H9 (cell line): ENCODE measurements at regions not wholly inside any gene's neighbourhood (a gene's known extent, or its start where the extent isn't known, plus 50 kb on each side); places are given as distances from the start of the nearest gene placed in this dataset.
A peak's percentile ranks its signal among the peaks of the same experiment; 100 is the strongest.

Experiments used
- DNase-seq: peaks from one replicate; pipeline ENCODE4 v3.0.0-alpha.2; 2017
- H2AFZ ChIP-seq: one replicate; pipeline ENCODE4 v1.6.1; 2013; ENCODE audit warnings: mild to moderate bottlenecking, low read length, control low read depth, moderate library complexity
- H2AK5ac ChIP-seq: 2 replicates; pipeline ENCODE4 v1.6.1; 2013; ENCODE audit warnings: low read length, control low read depth, mixed read lengths; ENCODE audit not compliant: insufficient read length
- H2BK120ac ChIP-seq: one replicate; pipeline ENCODE4 v1.6.1; 2013; ENCODE audit warnings: low read depth, mild to moderate bottlenecking, low read length, control low read depth, inconsistent platforms; ENCODE audit not compliant: poor library complexity, severe bottlenecking
- H2BK12ac ChIP-seq: 2 replicates; pipeline ENCODE4 v1.6.1; 2013; ENCODE audit warnings: low read length, control low read depth, mixed read lengths, low read depth; ENCODE audit not compliant: insufficient read length
- H2BK15ac ChIP-seq: 2 replicates; pipeline ENCODE4 v1.6.1; 2013; ENCODE audit warnings: low read depth, low read length, control low read depth
- H2BK20ac ChIP-seq: one replicate; pipeline ENCODE4 v1.6.1; 2013; ENCODE audit warnings: low read depth, mild to moderate bottlenecking, low read length, control low read depth, inconsistent platforms; ENCODE audit not compliant: poor library complexity, severe bottlenecking
- H2BK5ac ChIP-seq: 2 replicates; pipeline ENCODE4 v1.6.1; 2013; ENCODE audit warnings: low read length, control low read depth, mixed read lengths; ENCODE audit not compliant: insufficient read length
- H3K14ac ChIP-seq: 2 replicates; pipeline ENCODE4 v1.6.1; 2013; ENCODE audit warnings: low read length, control low read depth; ENCODE audit not compliant: insufficient read depth
- H3K18ac ChIP-seq: 2 replicates; pipeline ENCODE4 v1.6.1; 2013; ENCODE audit warnings: low read depth, mild to moderate bottlenecking, mixed read lengths, low read length, control low read depth; ENCODE audit not compliant: insufficient read length
- H3K23ac ChIP-seq: 2 replicates; pipeline ENCODE4 v1.6.1; 2013; ENCODE audit warnings: low read length, control low read depth, mixed read lengths, low read depth; ENCODE audit not compliant: insufficient read length
- H3K23me2 ChIP-seq: 2 replicates; pipeline ENCODE4 v1.6.1; 2013; ENCODE audit warnings: low read depth, mild to moderate bottlenecking, mixed read lengths, low read length, control low read depth; ENCODE audit not compliant: insufficient read length, poor library complexity, severe bottlenecking
- H3K27ac ChIP-seq: 2 replicates; pipeline ENCODE4 v1.5.1; 2013; ENCODE audit warnings: low read length, control low read depth, mixed read lengths, low read depth; ENCODE audit not compliant: insufficient read length
- H3K27me3 ChIP-seq: 2 replicates; pipeline ENCODE4 v1.6.1; 2013; ENCODE audit warnings: low read length, control low read depth, inconsistent platforms; ENCODE audit not compliant: insufficient read depth
- H3K4ac ChIP-seq: 2 replicates; pipeline ENCODE4 v1.6.1; 2013; ENCODE audit warnings: low read depth, mild to moderate bottlenecking, control low read depth, inconsistent platforms, low read length, moderate library complexity
- H3K4me1 ChIP-seq: 2 replicates; pipeline ENCODE4 v1.6.1; 2013; ENCODE audit warnings: low read length, control low read depth, inconsistent platforms; ENCODE audit not compliant: insufficient read depth
- H3K4me2 ChIP-seq: 2 replicates; pipeline ENCODE4 v1.6.1; 2013; ENCODE audit warnings: low read length, control low read depth, mixed read lengths; ENCODE audit not compliant: insufficient read length, insufficient read depth
- H3K56ac ChIP-seq: 2 replicates; pipeline ENCODE4 v1.6.1; 2013; ENCODE audit warnings: low read depth, mild to moderate bottlenecking, mixed read lengths, low read length, control low read depth; ENCODE audit not compliant: insufficient read length
- H3K79me1 ChIP-seq: 2 replicates; pipeline ENCODE4 v1.6.1; 2013; ENCODE audit warnings: low read depth, mild to moderate bottlenecking, moderate library complexity, low read length, control low read depth, inconsistent platforms; ENCODE audit not compliant: insufficient read depth, poor library complexity, severe bottlenecking
- H3K79me2 ChIP-seq: 2 replicates; pipeline ENCODE4 v1.6.1; 2013; ENCODE audit warnings: low read length, control low read depth, inconsistent platforms; ENCODE audit not compliant: insufficient read depth
- H3K9ac ChIP-seq: 2 replicates; pipeline ENCODE4 v1.6.1; 2013; ENCODE audit warnings: low read length, control low read depth, mixed read lengths; ENCODE audit not compliant: insufficient read length; ENCODE audit errors: extremely low read depth
- H3K9me3 ChIP-seq: one replicate; pipeline ENCODE4 v1.6.1; 2013; ENCODE audit warnings: low read depth, low read length, inconsistent platforms; ENCODE audit not compliant: control insufficient read depth
- H3T11ph ChIP-seq: one replicate; pipeline ENCODE4 v1.6.1; 2013; ENCODE audit warnings: mild to moderate bottlenecking, low read length, control low read depth, inconsistent platforms
- H4K20me1 ChIP-seq: one replicate; pipeline ENCODE4 v1.6.1; 2013; ENCODE audit not compliant: control insufficient read depth, insufficient read length, insufficient read depth
- H4K5ac ChIP-seq: 2 replicates; pipeline ENCODE4 v1.6.1; 2013; ENCODE audit warnings: low read depth, mild to moderate bottlenecking, mixed read lengths, low read length, control low read depth; ENCODE audit not compliant: insufficient read length
- H4K8ac ChIP-seq: replicated peaks from 2 replicates; pipeline ENCODE4 v1.6.1; 2013; ENCODE audit warnings: low read length, control low read depth, mixed read lengths, low read depth; ENCODE audit not compliant: insufficient read length
- H4K91ac ChIP-seq: 2 replicates; pipeline ENCODE4 v1.6.1; 2013; ENCODE audit warnings: low read depth, mild to moderate bottlenecking, moderate library complexity, mixed read lengths, low read length, control low read depth; ENCODE audit not compliant: insufficient read length
- H3K27ac Mint-ChIP-seq, 3 experiments: 2 replicates in 2 of 3; 3 replicates in 1 of 3; pipeline ENCODE4 v1.8.0; 2020 to 2021; ENCODE audit warnings: mixed read lengths in 3 of 3, mild to moderate bottlenecking in 1 of 3, moderate library complexity in 1 of 3
- H3K27me3 Mint-ChIP-seq: 2 replicates; pipeline ENCODE4 v1.8.0; 2021; ENCODE audit warnings: low read depth, mild to moderate bottlenecking, moderate library complexity, mixed read lengths
- H3K36me3 Mint-ChIP-seq, 3 experiments: 2 replicates in 2 of 3; 3 replicates in 1 of 3; pipeline ENCODE4 v1.8.0; 2020 to 2021; ENCODE audit warnings: low read depth in 3 of 3, mixed read lengths in 3 of 3; ENCODE audit not compliant: insufficient read depth in 1 of 3
- H3K4me1 Mint-ChIP-seq, 2 experiments: 2 replicates each; pipeline ENCODE4 v1.8.0; 2020; ENCODE audit warnings: mixed read lengths in 2 of 2
- H3K4me3 Mint-ChIP-seq, 2 experiments: 2 replicates in 1 of 2; 3 replicates in 1 of 2; pipeline ENCODE4 v1.8.0; 2020 to 2021; ENCODE audit warnings: mild to moderate bottlenecking in 2 of 2, mixed read lengths in 2 of 2, moderate library complexity in 1 of 2
- H3K9me3 Mint-ChIP-seq, 2 experiments: 2 replicates in 1 of 2; 3 replicates in 1 of 2; pipeline ENCODE4 v1.8.0; 2020; ENCODE audit warnings: mild to moderate bottlenecking in 2 of 2, mixed read lengths in 2 of 2, moderate library complexity in 1 of 2
- CTCF ChIP-seq: fragments of 200-600 bp; sonication (generic); conservative IDR thresholded peaks from 3 replicates; pipeline ENCODE4 v1.8.0; 2021; ENCODE audit warnings: antibody characterized with exemption, mild to moderate bottlenecking
- WGBS: extraction: QIAGEN DNeasy Blood & Tissue Kit; methylation state at CpG from one replicate; pipeline ENCODE4 v1.1.7; 2013; ENCODE audit warnings: missing lambda C conversion rate, low lambda C conversion rate, mixed read lengths; ENCODE audit not compliant: insufficient read length; ENCODE audit errors: extremely low coverage; 5-methylcytosine and 5-hydroxymethylcytosine counted together

- Histone ChIP-seq H3K27me3 (no peaks in the 10 kb centered on the region), H2BK20ac (no peak overlapping the region), H3K23ac (no peak overlapping the region), H3K9ac (no peak overlapping the region), H3K4me2 (no peak overlapping the region), H4K91ac (no peak overlapping the region), H3K9me3 (no peaks in the 10 kb centered on the region), H2BK5ac (no peak overlapping the region), H4K8ac (no peak overlapping the region), H3K27ac (no peak overlapping the region), H3K79me1 (no peaks in the 10 kb centered on the region), H3K18ac (peak overlapping the region; percentile 35), H3K56ac (no peak overlapping the region), H2AK5ac (no peak overlapping the region), H3K79me2 (no peaks in the 10 kb centered on the region), H3T11ph (no peak overlapping the region), H4K20me1 (no peaks in the 10 kb centered on the region), H4K5ac (no peak overlapping the region), H2BK120ac (no peak overlapping the region), H2AFZ (no peak overlapping the region), H3K23me2 (peaks cover 3% of the 10 kb centered on the region), H3K14ac (0 out of 2 replicates have a peak overlapping the region, but pooled peaks have one; percentile 42), H3K4me1 (peaks cover 14% of the 10 kb centered on the region), H2BK15ac (no peak overlapping the region), H2BK12ac (peak overlapping the region; percentile 91), H3K4ac (no peak overlapping the region)
- Mint-ChIP-seq H3K4me1 (peaks cover 67 to 77% of the 10 kb centered on the region in 2 experiments), H3K27ac (peak overlapping the region in 2 of 3 experiments; percentile 75 to 89; a peak in 5 of 7 replicates), H3K27me3 (peaks cover 13% of the 10 kb centered on the region), H3K9me3 (no peaks in the 10 kb centered on the region; a peak in 1 of 5 replicates), H3K4me3 (peak overlapping the region in 1 of 2 experiments; percentile 11; a peak in 1 of 5 replicates), H3K36me3 (peaks cover 0 to 1% (median 0%) of the 10 kb centered on the region in 3 experiments; a peak in 2 of 7 replicates)
- TF ChIP-seq CTCF, result no peak
- no CpG with 5 or more reads among the region's 5 CpGs for WGBS
- no peak for DNase-seq
Observed at GRCh38 chr15:89002281-89002761, 85.9 kb upstream of the ABHD2 start.
